HG03354 (cell line): ENCODE measurements at regions not wholly inside any gene's neighbourhood (a gene's known extent, or its start where the extent isn't known, plus 50 kb on each side); places are given as distances from the start of the nearest gene placed in this dataset.
"Not testable (repeated sequence)": the region's sequence is repeated elsewhere in the genome, so short reads cannot be mapped to it uniquely, and the experiment has no call there.

Experiments used
- ATAC-seq: cut with Tn5 transposase; IDR thresholded peaks from one replicate; pipeline ENCODE4 v1.9.1; 2021; ENCODE audit warnings: mild to moderate bottlenecking; ENCODE audit not compliant: unreplicated experiment, poor library complexity, severe bottlenecking

DNA sequence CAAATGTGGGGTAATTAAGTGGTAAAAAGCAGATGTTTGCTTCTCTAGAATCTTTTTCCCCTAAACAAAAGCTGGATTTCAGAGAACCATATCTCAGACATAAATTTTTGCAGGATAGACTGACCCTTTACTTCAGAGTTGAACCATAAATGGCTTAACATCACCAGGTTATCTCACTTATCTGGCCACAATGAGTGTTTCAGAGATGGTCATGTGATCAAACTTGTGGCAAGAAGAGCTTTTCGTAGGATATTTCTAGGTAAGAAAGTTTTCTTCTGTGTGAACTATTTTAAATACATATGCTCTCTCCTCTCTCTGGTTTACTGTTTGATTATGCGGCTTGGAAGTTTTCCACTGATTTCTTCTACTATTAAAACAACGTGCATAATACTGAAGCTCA is 270.2 kb upstream of the TFAP2D start:
- ATAC-seq: no peak

DNA sequence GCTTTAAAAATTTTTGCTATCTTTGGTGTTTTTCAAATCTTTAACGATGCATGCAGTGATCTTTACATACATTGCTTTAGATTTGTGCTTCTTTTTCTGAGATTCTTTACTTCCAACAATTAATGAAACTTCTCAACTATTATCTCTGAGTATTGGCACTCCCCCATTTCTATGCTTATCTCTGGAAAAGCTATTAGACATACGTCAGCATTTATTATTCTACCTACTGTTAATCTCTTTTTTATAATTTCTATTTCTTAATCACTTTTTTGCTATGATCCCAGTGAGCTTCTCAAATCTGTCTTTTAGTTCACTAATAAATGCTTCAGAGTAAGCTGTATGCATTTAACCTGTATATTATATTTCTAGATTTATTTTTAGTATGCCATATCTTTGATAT is 264.2 kb upstream of the TFAP2D start:
- ATAC-seq: no peak

DNA sequence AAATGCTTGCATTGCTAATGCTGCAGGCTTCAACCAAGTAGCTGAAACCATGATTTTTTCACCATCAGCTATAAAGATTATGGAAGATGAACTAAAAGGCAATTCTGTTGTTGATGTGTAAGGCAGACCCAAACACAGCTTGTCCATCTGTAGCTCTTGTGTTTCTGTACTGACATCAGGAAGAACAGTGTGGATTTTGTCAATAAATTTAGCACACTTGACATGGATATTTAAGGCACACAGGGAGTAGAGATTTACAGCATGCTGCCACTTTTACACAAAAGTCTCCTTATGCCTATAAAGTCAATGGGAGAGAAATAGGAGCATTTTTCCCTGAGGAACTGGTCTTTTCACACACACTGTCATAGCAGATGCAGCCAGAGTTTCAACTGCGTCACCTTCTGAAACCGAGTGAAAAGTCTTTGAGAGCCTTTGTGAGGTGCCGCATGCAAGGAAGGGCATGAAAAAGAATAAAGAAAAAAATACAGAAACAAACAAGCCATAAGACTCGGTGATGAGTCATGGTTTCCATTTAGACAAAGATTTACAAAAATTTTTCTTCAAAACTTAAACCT is 261.4 kb upstream of the TFAP2D start:
- ATAC-seq: no peak

DNA sequence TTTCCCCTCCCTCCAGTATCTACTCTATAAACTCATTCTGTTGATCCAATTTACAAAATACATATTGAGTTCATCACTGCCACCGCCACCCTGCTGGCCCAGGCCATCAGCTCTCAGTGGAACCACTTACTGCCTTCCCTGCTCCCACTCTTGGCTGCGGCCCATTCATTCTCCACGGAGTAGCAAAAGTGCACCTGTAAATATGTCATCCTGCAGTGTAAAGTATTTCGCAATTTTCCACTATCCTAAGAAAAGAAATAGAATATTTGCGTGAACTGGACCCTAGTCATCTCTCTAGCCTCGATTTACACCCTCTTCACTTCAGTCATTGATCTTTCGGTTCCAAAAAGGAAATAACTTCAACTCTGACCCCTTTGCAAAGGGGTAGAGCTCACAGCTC is 258.3 kb upstream of the TFAP2D start:
- no peak for ATAC-seq

DNA sequence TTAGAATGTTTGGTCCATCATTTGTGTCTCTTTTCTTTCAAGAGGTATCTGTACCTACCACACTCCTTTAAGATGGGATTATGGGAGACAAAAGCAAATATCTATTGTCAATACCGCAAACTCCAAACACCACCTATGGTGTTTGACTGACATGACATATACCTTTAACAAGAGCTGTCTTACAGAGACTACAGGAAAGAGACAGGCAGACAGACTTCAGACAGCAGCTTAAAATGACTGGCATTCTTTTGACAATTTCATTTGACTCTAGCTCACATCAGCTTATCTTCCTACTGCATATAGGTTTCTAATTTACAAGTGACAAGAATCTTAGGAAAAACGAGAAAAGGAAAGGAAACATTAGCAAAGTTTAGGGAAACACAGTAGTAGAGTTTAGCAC is 256.0 kb upstream of the TFAP2D start:
- ATAC-seq: no peak

DNA sequence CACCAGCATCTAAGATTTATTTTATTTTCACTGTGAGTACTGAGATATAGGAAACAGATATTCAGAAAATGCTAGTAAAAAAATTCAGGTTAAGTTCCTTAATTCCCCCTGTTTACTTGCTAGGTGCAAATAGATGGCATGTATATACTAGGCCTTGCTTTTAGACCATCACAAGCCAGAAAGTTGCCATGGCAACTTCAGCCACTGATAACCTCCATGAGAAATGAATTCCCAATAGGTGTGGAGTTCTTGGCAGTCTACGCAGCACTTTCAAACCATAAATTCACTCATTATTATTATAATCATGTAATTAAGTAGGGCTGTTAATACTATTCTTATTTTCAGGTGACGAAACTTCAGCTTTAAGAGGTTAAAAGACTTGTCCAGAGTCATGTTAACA is 251.6 kb upstream of the TFAP2D start:
- ATAC-seq: no peak

DNA sequence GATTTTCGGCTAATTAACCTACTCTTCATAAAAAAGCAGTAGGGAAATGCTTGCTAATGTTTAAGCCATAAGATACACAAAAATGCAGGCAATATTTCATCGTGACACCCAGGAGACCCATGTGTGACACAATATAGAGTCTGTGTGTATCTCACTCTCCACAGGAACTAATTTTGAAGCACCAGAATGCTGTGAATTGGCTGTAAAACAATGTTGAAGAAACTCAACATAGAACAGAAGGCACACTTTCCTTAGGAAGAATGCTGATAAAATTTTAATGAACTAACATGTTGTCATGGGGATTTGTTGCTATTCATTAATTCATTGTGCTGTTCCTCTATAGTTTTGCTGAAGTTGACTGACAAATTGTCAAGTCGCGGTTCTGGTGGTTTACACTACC is 249.4 kb upstream of the TFAP2D start:
- no peak for ATAC-seq

DNA sequence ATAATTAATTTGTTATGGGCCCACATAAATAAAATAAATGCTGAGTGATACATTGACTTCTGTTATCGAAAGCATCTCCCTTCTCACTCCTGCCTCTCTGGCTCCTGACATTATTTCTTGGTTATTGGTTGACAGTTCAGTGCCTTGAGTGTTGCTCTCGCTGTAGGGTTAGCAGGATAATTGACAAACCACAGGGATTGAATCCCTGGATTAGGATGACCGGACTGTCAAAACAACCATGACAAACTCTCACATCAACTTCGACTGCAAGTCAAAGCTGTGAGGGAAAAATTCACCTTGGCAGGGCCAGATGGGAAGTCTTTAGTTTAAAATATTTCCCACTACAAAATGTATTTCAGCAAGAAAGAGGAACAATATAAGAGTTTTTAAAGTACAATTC is 245.4 kb upstream of the TFAP2D start:
- ATAC-seq: no peak

DNA sequence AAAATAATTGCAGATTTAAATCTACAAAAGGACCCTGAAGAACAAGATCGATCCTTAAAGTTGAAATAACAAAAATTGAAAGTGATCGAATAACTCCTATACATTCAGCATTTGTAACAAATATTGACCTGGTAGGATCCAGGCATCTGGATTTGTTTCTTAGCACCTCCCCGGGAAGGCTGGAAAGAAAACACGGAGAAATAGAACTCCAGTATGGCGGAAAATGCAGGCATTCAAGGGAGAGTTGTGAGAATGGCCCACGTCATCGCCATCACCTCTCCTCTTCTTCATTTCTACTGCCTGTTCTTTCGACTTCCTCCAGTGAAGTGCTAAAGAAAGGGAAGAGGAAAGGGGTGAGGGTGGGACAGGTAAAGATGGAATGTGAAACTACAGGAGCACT is 242.3 kb upstream of the TFAP2D start:
- no peak for ATAC-seq

DNA sequence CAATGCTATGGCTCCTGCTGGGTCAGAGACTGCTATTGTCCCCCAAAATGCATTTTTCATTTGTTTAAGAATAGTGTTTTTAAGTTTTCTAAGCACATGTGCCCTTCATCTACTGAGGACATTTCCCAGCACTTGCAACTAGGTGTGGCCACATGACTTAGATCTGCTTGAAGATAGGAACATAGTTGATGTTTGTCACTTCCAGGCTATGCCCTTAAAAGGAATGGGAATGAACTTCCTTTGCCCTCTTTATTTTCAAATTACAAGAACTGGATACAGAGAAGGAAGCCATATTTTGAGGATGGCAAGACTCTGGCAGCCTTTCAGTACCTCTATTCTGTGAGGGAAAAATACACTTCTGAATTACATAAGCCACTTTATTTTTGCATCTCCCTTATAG is 203.0 kb upstream of the TFAP2D start:
- ATAC-seq: no peak

DNA sequence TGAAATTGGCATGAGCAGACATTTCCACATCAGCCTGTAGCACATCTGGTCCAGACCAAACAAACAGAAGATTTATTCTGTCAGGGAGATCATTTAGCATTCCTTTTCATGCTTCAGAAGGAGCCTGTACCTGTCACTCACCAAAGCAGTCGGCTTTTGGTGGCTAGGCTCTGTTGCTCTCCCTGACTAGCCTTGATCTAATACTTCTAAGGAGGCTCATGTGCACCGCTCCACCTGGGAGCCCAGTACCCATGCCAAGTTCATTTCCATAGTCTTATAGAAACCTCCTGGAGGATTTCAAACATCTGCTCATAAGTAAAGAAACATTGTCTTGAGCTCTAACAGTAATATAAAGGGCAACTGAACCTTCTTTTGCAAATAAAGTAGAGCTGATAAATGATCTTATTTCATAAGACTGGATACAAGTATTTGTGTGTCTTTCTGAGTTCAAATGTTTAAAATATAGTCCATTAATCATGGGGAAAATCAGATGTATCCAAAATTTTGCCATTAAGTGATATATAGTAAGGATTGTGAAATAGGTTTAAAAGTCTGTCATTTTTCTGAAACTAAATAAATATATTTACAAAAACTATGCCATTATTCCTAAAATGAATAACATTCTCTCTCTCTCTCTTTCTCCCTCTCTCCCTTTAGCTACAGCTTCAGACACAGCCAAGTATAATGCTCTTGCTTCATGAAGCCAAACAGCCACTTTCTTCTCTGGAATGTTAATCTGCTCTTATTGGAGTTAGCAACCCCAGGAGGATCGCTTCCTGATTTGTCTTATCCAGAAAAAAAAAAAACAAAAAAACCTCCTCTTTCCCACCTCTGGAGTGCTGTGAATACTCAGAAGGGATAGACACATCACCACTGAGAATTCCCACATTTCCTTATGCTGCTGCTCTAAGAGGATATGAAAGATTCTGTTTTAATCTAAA is 192.7 kb upstream of the TFAP2D start:
- ATAC-seq: no peak

DNA sequence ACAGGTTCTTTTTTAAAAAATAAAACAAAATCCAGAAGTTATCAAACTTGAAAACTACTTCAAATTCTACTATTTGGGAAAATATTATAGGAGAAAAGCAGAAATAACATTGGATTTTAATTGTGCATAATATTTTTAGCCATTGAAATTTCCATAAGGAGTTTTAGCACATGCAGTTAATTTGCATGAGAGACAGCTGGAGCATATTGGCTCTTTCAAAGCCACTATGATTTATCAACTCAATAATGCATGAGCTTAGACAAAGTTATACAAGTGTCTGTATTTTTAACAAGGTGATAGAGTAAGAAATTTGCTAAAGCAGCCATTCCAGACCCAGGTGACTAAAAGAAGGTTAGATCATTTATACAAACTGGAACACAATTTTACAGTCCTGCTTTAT is 189.0 kb upstream of the TFAP2D start:
- ATAC-seq: no peak

DNA sequence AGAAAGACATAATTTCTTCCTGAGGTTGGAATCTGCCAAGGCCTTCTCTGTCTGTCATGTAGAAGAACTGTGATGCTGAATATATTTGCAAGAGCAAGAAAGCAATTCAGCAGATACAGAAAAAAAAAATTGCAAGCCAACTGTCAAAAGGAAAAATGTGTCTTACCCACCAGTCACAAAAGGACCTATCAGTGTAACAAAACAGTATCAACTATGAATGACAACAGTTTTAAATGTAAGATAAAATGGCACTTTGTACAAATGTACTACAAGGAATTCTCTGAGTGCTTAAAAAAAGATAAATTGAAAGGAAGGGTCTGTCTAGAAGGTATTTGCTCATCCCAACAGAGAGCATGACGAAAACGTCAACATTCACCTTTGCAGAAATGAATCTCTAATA is 185.3 kb upstream of the TFAP2D start:
- ATAC-seq: no peak

DNA sequence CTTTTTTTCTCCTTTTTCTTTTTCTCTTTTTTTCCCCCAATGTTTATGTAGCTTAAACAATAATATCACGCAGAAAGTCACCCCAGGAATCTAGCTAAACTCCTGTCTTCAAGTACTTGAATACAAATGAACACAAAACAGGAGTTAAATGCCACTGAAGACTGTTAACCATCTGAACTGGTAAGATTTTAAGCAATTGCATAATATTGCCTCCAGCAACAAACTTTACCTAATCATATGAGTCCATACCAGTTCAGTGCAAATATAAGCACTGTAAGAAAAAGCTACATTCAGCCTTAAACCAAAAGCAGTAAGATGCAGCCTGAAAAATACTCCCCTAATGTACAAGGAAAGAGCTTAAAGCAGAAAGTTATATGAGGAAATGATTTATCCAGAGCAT is 173.9 kb upstream of the TFAP2D start:
- no peak for ATAC-seq

DNA sequence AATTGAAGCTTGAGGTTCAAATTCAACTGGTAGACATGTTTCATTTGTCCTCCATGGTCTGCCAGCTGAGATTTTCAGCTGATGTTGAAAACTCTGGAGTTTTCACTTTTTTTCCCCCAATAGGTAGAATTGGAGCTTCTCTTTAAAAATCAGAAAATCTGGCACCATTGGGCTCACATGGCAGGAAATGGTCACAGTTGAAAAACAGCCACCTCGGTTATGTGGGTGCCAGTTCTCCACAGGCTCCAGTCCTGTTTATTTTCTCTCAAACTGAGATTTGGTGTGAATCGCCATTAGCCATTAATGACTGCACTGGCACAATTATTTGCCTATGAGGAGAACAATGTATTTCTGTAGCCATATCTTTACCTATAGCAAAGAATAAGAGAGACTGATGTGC is 171.4 kb upstream of the TFAP2D start:
- ATAC-seq: no peak

DNA sequence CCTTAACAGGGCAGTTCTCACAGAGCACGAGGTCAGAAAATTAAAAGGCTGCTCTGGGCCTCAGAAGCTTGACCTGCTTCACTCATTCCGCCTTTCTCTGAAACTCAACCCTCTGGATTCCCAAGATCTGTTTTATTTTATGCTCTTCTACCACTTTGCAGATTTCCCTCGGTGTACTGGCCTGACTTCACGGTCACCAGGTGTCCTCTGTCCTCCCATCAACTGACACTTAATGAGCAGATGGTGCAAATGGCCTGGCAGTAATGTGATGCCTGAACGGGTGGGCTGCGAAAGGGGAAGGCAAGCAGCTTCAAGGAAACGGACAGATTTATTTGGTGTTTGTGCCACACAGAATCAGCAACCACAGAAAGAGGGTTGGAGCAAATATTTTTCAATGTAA is 169.7 kb upstream of the TFAP2D start:
- no peak for ATAC-seq

DNA sequence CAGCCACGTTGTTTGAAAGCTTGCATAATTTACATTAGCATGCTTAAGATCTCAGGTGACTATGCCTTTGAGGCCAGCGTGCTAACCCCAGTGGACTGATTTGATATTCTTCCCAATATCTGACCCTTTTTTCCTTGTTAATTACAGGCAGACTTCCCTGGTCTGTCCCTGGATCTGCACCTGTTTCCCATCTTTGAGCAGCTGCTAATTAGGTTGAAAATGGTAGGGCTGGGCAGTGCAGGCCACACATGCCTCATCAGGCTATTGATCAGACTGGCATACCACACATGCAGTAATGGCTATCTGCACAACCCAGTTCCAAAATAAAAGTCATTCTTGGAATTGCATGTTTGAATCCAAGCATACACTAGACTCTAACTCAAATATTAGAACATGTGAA is 164.3 kb upstream of the TFAP2D start:
- no peak for ATAC-seq

DNA sequence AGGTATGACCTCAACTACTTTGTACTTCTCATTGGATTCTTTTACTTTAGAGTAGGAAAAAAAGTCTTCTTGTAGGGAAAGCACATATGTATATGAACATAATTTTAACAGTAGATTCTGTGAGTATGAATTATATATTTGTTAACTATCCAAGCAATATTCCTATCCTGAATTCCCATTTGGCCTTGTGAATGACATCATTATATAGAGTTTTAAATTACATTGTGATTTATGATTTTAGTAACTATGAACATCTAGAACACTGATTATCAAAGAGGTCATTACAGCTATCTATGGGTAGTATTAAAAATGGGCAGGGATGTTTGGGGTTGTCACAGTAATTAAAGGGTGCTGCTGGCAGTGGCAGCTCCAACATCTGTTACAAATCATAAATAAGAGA is 163.9 kb upstream of the TFAP2D start:
- no peak for ATAC-seq

DNA sequence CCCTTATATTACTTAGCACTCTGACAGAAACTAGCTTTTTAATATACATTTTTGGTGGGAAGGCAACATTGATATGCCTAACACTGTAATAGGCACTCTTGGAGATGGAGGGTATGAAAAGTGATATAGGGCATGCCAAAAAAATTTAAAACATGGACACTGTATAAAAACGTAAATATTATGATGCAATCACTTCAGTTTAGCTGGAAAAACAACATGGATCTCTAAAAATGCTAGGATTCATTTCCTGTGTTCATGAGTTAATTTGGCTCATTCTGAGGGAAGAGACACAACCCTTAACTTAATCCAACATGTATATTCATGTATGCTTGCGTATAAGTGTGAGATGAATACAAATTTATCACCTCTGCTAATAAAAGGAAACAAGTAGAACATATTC is 157.3 kb upstream of the TFAP2D start:
- ATAC-seq: no peak

DNA sequence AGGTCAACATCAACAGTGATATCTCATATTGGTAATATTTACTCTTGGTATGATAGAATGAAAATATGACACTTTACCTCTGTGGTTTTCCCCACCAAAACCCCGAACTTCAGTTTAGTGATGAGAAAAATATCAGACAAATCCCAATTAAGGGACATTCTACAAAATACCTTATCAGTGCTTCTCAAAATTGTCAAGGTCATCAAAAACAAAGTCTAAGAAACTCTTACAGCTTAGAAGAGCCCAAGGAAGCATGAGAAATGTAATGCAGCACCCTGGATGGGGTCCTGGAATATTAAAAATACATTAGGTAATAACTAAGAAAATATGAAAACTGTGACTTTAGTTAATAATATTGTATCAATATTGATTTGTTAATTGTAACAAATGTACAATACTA is 148.3 kb upstream of the TFAP2D start:
- no peak for ATAC-seq

DNA sequence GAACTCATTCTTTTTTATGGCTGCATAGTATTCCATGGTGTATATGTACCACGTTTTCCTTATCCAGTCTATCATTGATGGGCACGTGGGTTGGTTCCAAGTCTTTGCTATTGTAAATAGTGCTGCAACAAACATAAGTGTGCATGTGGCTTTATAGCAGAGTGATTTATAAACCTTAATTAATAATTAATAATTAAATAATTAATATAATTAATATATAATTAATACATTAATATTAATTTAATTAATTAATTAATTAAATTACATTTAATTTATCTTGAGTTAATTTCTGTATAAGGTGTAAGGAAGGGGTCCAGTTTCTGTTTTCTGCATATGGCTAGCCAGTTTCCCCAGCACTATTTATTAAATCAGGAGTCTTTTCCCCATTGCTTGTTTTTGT is 142.1 kb upstream of the TFAP2D start:
- not testable (repeated sequence) for ATAC-seq
